T-helper 2 cell treated with Interferon-gamma antibody and Interleukin-4, amounts not matched to agents 5 μg/mL and 100 μg/mL, for 36 hours (primary cell): ENCODE measurements at regions not wholly inside any gene's neighbourhood (a gene's known extent, or its start where the extent isn't known, plus 50 kb on each side); places are given as distances from the start of the nearest gene placed in this dataset.
"Not testable (repeated sequence)": the region's sequence is repeated elsewhere in the genome, so short reads cannot be mapped to it uniquely, and the experiment has no call there.

Experiments used
- DNase-seq: peaks from one replicate; pipeline ENCODE4 v3.0.0; 2021; ENCODE audit warnings: low spot score
- H3K27ac Mint-ChIP-seq: one replicate; pipeline ENCODE4 v1.8.0; 2021; ENCODE audit warnings: mild to moderate bottlenecking, mixed read lengths
- H3K27me3 Mint-ChIP-seq: one replicate; pipeline ENCODE4 v1.8.0; 2021; ENCODE audit warnings: low read depth, mixed read lengths
- H3K36me3 Mint-ChIP-seq: one replicate; pipeline ENCODE4 v1.8.0; 2021; ENCODE audit warnings: low read depth, mixed read lengths
- H3K4me1 Mint-ChIP-seq: one replicate; pipeline ENCODE4 v1.8.0; 2021; ENCODE audit warnings: low read depth, mixed read lengths
- H3K4me3 Mint-ChIP-seq: one replicate; pipeline ENCODE4 v1.8.0; 2022; ENCODE audit warnings: mild to moderate bottlenecking, moderate library complexity, mixed read lengths
- H3K9me3 Mint-ChIP-seq: one replicate; pipeline ENCODE4 v1.8.0; 2021; ENCODE audit warnings: mixed read lengths

DNA sequence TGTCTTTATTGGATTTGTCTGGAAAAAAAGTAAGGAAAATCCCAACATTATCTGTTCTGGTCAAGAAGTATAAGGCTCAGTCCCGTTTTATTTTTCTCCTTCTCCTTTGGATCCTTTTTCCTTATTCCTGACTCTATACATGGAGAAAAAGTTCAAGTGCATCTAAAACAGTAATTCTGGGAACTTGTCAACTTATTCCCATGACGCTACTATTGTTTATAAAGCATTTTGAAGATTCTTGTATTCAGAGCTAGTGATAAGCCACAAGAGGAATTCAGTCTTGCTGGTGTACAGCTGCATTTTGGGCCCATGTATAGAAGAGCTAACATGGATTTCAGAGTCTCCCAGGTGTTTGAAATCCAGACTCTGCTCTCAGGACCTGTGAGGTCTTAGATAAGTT lies 5278.1 kb upstream of the TPTE start:
- H3K27me3 Mint-ChIP-seq, H3K36me3 Mint-ChIP-seq, H3K4me1 Mint-ChIP-seq, H3K4me3 Mint-ChIP-seq, DNase-seq, H3K27ac Mint-ChIP-seq: not testable (repeated sequence)
- peaks cover 73% of the 10 kb centered on the region for H3K9me3 Mint-ChIP-seq

DNA sequence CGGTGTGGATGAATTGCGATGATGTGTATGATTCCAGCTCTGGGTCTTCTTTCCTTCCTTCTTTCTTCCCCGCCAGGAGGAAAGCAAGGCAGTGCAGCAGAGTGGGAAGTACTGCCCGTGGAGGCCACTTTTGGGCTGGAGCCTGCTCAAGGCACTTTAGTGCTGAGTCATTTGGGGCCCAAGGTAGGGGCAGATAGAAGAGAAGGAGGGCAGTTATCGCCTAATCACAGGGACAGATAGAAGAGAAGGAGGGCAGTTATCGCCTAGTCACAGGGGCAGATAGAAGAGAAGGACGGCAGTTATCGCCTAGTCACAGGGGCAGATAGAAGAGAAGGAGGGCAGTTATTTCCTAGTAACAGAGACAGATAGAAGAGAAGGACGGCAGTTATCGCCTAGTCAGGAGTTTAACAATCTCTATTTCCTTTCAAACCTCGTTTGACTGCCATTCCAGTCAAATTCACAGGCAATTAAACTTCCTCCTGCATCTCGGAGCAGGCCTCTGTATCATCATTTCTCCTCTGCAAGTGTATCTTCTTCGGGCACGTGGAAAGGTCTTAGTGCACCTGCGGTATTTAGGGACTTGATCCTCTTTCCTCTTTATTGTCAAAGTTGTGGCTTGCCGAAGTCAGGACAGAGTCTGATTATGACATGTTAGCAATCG lies 5277.5 kb upstream of the TPTE start:
- not testable (repeated sequence) for H3K27me3 Mint-ChIP-seq, H3K36me3 Mint-ChIP-seq, H3K4me1 Mint-ChIP-seq, H3K27ac Mint-ChIP-seq, DNase-seq, H3K4me3 Mint-ChIP-seq
- peaks cover 73% of the 10 kb centered on the region for H3K9me3 Mint-ChIP-seq

DNA sequence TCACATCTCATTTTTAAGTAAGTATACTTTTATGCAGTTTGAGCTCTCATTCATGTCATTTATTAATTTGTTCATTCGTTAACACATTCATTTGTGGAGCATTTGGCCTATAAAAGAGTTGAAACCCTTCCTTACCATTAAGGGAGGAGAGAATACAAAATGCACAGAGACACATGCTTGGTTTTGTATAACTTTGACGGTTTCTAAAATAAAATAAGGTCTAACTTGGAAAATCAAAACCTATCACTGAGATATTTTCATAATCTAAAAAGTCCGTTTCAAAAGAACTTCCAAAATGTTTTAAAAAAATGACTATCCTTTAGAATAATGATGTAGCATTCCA lies 5277.0 kb upstream of the TPTE start:
- H3K36me3 Mint-ChIP-seq, H3K4me1 Mint-ChIP-seq, H3K27ac Mint-ChIP-seq, H3K4me3 Mint-ChIP-seq, DNase-seq, H3K27me3 Mint-ChIP-seq: not testable (repeated sequence)
- peaks cover 73% of the 10 kb centered on the region for H3K9me3 Mint-ChIP-seq

DNA sequence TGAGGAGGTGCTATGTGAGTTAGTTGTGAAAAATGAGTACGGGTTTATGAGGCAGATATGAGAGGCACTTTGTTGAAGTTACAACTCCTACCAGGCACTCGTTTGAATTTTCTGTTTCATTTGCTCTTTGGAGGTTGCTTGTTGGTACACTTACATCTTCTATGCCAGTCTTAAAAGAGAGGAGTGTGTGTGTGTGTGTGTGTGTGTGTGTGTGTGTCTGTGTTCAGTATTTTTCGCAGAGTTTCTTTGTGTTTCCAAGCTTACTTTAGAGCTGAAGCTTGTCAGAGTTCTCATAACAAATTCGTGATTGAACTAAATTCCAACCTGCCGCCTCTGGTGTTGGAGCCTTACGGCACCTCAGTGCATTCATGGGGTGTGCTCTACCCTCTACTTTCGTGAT lies 5276.4 kb upstream of the TPTE start:
- peaks cover 73% of the 10 kb centered on the region for H3K9me3 Mint-ChIP-seq
- not testable (repeated sequence) for H3K4me1 Mint-ChIP-seq, DNase-seq, H3K36me3 Mint-ChIP-seq, H3K27me3 Mint-ChIP-seq, H3K27ac Mint-ChIP-seq, H3K4me3 Mint-ChIP-seq

DNA sequence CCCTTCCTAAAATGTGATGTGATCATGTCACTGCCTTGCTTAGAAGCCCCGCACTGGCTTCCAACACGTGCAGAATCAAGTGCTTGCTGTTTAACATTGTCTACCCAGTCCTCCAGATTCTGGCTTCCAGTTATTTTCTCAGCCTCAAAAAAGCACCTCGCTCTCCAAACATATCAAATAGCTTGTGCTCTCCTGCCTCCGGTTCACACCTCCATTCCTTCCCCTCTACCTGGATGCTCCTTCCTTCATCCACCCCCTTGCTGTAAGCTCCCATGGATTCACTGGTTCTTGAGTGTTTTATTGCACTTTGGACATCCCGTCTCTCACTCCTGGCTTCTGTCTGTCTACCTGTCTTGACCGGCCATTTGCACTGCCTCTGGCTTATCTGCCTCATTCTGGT lies 5275.0 kb upstream of the TPTE start:
- H3K36me3 Mint-ChIP-seq, H3K27me3 Mint-ChIP-seq, H3K4me1 Mint-ChIP-seq, DNase-seq, H3K27ac Mint-ChIP-seq, H3K4me3 Mint-ChIP-seq: not testable (repeated sequence)
- H3K9me3 Mint-ChIP-seq: peaks cover 76% of the 10 kb centered on the region

DNA sequence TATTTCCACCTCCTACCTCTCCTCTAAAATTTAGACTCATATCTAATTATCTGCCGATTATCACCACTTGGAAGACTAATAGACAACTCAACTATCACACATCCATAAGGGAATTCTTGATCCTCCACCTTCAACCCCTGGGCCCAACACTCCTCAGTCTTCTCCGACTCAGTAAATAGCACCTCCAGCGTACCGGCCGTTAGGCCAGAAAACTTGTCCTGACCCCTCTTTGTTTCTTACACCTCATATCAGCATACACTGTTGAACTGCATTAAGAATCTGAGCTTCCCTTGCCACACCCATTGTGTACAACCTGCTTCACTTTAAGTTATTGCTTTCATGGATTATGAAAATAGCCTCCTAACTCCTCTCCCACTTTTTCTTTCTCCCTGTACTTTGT lies 5274.0 kb upstream of the TPTE start:
- peaks cover 76% of the 10 kb centered on the region for H3K9me3 Mint-ChIP-seq
- H3K36me3 Mint-ChIP-seq, H3K27ac Mint-ChIP-seq, H3K4me1 Mint-ChIP-seq, H3K27me3 Mint-ChIP-seq, DNase-seq, H3K4me3 Mint-ChIP-seq: not testable (repeated sequence)

DNA sequence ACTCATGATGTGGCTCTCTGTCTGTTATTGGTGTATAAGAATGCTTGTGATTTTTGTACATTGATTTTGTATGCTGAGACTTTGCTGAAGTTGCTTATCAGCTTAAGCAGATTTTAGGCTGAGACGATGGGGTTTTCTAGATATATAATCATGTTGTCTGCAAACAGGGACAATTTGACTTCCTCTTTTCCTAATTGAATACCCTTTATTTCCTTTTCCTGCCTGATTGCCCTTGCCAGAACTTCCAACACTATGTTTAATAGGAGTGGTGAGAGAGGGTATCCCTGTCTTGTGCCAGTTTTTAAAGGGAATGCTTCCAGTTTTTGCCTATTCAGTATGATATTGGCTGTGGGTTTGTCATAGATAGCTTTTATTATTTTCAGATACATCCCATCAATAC lies 5271.3 kb upstream of the TPTE start:
- DNase-seq, H3K36me3 Mint-ChIP-seq, H3K27me3 Mint-ChIP-seq, H3K27ac Mint-ChIP-seq, H3K4me3 Mint-ChIP-seq, H3K4me1 Mint-ChIP-seq: not testable (repeated sequence)
- peaks cover 70% of the 10 kb centered on the region for H3K9me3 Mint-ChIP-seq

DNA sequence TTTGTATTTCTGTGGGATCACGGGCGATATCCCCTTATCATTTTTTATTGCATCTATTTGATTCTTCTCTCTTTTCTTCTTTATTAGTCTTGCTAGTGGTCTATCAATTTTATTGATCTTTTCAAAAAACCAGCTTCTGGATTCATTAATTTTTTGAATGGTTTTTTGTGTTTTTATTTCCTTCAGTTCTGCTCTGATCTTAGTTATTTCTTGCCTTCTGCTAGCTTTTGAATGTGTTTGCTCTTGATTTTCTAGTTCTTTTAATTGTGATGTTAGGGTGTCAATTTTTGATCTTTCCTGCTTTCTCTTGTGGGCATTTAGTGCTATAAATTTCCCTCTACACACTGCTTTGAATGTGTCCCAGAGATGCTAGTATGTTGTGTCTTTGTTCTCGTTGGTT lies 5270.2 kb upstream of the TPTE start:
- H3K4me1 Mint-ChIP-seq, H3K4me3 Mint-ChIP-seq, H3K27ac Mint-ChIP-seq, H3K36me3 Mint-ChIP-seq, DNase-seq, H3K27me3 Mint-ChIP-seq: not testable (repeated sequence)
- peaks cover 64% of the 10 kb centered on the region for H3K9me3 Mint-ChIP-seq

DNA sequence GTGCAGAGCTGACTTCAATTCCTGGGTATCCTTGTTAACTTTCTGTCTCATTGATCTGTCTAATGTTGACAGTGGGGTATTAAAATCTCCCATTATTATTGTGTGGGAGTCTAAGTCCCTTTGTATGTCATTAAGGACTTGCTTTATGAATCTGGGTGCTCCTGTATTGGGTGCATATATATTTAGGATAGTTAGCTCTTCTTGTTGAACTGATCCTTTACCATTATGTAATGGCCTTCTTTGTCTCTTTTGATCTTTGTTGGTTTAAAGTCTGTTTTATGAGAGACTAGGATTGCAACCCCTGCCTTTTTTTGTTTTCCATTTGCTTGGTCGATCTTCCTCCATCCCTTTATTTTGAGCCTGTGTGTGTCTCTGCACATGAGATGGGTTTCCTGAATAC lies 5269.5 kb upstream of the TPTE start:
- H3K4me1 Mint-ChIP-seq, H3K27me3 Mint-ChIP-seq, H3K36me3 Mint-ChIP-seq, H3K27ac Mint-ChIP-seq, DNase-seq, H3K4me3 Mint-ChIP-seq: not testable (repeated sequence)
- peaks cover 58% of the 10 kb centered on the region for H3K9me3 Mint-ChIP-seq
